NK-92 treated with Interleukin-12 subunit alpha and Interleukin-12 subunit beta, amount 100 ng/mL, for 24 hours (cell line): ENCODE measurements at regions not wholly inside any gene's neighbourhood (a gene's known extent, or its start where the extent isn't known, plus 50 kb on each side); places are given as distances from the start of the nearest gene placed in this dataset.

Source experiments
- DNase-seq: peaks from one replicate; lab custom pipeline; 2025; lab: John Stamatoyannopoulos, UW

DNA sequence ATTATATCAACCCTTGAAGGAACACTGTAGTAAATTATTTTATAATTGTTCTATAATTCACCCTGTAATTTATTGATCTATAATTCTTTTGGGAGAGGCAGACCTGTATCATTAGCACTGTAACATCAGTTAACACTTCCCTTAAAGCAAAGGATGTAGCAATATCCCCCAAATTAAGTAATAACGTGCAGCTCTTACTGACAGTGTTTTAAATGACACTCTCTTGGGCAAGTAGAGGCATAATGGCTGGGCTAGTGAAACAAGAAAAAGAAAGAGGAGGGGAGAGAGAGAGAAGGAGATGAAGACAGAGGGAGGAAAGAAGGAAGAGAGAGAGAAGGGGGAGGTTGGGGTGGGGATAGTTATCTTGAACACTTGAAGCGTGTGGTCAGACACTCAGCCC lies 161.0 kb upstream of the RNF32 start:
- no peak for DNase-seq

DNA sequence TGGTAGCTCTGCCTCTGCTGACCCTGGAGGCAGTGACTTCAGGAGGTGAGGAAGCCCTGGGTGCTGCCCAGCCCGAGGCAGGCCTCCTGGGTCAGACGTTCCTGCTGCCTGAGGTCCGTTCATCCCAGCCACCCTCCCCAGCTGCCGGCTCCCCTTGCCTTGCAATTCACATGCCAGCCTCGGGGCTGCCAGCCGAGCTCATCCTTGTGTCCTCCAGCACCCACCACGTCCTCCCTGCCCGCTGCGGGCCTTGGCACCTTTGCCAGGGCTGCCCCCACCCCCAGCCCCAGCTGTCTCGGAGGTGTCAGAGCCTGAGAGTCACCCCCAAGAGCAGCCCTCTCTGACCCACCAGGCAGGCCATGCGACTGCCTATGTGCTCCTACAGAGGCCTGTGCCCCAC lies 162.1 kb upstream of the RNF32 start:
- DNase-seq: no peak

GRCh38 chr7:156475666-156476065 lies 164.9 kb upstream of the RNF32 start:
- no peak for DNase-seq

DNA sequence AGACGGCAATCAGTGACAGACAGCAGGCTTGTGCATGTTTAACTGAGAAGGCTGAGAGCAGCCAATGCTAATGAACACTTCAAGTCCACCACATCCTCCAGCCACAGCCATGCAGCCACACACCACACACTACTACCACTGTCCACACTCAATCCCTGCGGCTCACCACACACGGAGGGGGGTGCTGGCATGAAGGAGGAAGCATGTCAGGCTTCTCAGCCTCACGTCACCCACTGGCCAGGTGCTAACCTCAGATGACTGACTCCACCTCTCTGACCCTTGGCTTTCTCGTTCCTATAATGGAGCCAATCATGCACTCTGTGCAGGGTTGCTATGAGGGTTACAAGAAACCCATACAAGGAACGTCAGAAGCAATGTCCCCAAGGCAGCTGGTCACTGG lies 165.4 kb upstream of the RNF32 start:
- DNase-seq: peak; percentile 69

- no peak for DNase-seq
Observed at GRCh38 chr7:156474241-156474743, 166.3 kb upstream of the RNF32 start.

GRCh38 chr7:156473476-156474240 lies 166.9 kb upstream of the RNF32 start:
- DNase-seq: peak; percentile 22

DNA sequence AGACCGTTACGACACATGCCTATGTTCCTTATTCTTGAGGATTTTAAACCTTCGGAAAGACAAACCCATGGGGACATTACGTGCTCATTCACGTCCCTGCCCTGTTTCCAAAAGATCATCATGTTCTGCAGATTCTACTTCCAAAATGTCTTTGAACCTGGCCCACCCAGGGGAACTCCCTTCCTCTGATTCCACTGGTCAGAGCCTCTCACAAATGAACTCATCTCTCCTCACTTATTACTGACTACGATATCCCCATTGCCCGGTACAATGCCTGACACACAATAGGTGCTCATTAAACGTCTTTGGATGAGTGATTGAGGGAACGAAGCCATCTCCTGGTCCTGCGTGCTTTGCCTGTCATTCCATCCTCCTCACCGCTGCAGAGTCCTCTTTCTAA lies 168.3 kb upstream of the RNF32 start:
- no peak for DNase-seq

- no peak for DNase-seq
Observed at GRCh38 chr7:156470399-156471320, 169.9 kb upstream of the RNF32 start.

GRCh38 chr7:156466955-156467625 lies 173.5 kb upstream of the RNF32 start:
- DNase-seq: no peak

DNA sequence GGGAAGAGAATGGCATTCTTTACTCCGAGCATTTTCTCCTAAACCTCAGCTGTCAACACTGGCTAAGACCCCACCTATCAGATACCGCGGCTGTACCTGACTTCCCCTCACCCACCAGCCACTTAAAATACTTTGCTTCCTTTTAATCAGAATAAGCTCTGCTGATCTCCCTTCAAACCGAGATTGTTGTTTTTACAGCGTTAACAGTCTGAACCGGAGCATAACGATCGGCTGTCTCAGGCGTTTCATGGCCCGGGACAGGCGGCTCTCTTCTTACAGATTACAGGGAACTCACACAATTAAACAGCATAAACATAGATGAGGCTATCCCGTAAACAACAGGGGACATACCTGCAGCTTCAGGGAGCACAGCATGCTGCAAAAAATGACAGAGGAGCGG lies 174.3 kb upstream of the RNF32 start:
- no peak for DNase-seq

- DNase-seq: no peak
Observed at GRCh38 chr7:156465186-156465585, 175.4 kb upstream of the RNF32 start.

GRCh38 chr7:156464339-156464738 lies 176.2 kb upstream of the RNF32 start:
- no peak for DNase-seq

DNA sequence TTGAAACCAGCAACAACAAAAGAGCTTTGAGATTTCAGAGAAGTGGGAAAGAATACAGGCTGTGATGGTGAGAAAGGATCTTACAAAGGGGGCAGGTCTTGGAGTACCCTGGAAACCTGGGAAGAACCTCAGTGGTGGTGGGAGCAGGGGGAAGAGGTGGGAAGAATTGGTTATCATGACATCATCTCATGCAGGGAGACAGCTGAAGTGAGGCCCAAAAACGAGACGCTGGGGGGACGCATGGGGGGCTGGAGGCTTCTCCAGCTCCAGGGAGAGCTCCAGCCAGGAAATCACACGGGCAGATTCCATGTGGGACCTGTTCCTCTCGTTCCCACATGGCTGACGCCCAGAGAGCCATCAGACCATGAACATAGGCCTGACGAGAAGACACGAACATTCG lies 177.3 kb upstream of the RNF32 start:
- DNase-seq: no peak

DNA sequence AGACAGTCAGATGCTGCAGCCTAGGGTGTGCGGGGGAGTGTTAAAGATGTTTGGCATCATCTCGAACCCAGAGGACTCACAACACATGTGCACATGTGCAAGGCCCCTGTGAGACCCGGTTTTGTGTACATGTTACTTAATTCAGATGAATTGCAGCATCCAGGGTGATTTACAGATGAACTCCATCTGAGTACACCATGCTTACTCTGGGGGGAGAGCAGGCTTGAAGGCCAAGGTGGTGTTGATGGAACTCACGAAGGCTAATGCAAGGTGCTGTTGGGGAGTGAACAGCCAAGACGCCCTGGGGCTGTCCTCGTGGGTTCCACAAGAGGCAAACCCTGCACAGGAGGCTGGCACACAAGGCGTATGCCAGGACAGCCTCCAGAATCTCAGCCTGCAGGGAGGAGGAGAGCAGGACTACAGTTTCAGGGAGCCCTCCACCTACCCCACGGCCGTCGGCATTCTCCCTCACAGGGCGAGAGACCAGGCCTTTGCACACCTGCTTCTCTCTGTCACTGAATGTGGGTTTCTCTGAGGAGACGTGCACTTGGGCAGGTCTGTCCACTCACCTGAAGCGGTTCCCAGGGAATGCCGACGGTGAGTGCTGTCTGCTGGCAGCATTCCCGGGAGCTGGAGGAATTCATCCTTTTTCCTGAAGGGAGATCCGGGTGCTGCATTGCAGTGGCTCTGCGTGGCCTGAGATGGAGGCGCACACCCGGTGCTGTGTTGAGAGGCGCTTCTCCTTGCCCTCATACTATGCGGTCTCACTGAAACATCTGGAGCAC lies 178.5 kb upstream of the RNF32 start:
- no peak for DNase-seq

- DNase-seq: no peak
Observed at GRCh38 chr7:156460858-156461627, 179.5 kb upstream of the RNF32 start.

GRCh38 chr7:156459582-156459981 lies 181.0 kb upstream of the RNF32 start:
- no peak for DNase-seq

- DNase-seq: no peak
Observed at GRCh38 chr7:156459067-156459466, 181.5 kb upstream of the RNF32 start.

DNA sequence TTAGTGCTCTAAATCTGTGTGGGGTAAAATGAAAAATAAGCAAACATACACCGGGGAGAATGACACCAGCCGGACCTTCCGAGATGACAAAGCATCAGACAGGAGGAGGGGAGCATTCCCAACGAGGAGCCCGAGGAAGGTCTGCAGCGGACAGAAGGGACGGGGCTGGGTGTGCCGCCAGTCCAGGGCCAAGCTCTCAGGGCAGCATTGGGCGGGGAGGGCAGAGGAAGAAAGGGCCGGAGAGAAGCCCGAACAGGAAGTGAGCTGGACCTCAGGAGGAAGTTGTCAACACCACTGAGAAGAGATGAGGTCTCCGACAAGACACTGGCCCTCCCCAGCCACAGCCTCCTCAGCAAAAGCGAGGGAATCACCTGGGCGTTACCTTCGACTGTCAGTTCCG lies 182.6 kb upstream of the RNF32 start:
- no peak for DNase-seq

- no peak for DNase-seq
Observed at GRCh38 chr7:156456503-156457115, 184.0 kb upstream of the RNF32 start.

DNA sequence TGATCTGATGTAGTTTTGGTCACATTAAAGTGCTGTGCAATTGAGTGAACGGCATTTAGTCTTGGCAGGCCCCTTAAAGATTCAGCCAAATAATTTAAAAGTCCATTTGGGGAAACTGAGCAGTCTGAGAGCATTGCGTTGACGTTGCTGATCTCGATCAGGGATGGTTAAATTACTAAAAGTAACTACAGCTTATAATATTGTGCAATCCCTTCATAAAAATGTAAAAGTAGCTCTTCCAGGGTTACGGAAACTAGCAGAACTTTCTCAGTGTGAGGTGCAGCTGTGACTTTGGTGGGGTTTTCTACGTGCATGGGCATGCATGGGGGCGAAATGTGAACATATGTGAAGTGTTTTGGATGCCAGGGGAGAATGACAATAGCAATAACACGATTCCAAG lies 184.5 kb upstream of the RNF32 start:
- DNase-seq: no peak
